Esophagus muscularis mucosa (tissue), 4 donors: ENCODE measurements at regions not wholly inside any gene's neighbourhood (a gene's known extent, or its start where the extent isn't known, plus 50 kb on each side); places are given as distances from the start of the nearest gene placed in this dataset.

Experiments used
- DNase-seq: peaks from one replicate; pipeline ENCODE4 v3.0.0-alpha.2; 2017; ENCODE audit errors: extremely low spot score
- H3K27ac ChIP-seq, 4 donors: fragments of 200-600 bp; sonication (generic); replicated peaks in 1 of 4; 1 replicate in 3 of 4; 2 replicates in 1 of 4; pipeline ENCODE4 v1.5.1; 2016 to 2019; ENCODE audit warnings: mild to moderate bottlenecking in 1 of 4
- H3K27me3 ChIP-seq, 4 donors: fragments of 200-600 bp; sonication (generic); one replicate each; pipeline versions ENCODE4 v1.5.1 to v1.6.0; 2016 to 2019
- H3K36me3 ChIP-seq, 4 donors: fragments of 200-600 bp; sonication (generic); one replicate each; pipeline ENCODE4 v1.5.1; 2016 to 2019
- H3K4me1 ChIP-seq, 4 donors: fragments of 200-600 bp; sonication (generic); one replicate each; pipeline ENCODE4 v1.5.1; 2016 to 2019
- H3K4me3 ChIP-seq, 4 donors: fragments of 200-600 bp; sonication (generic); 1 replicate in 2 of 4; 2 replicates in 2 of 4; pipeline ENCODE4 v1.5.1; 2016 to 2019; ENCODE audit warnings: mild to moderate bottlenecking in 4 of 4, moderate library complexity in 1 of 4
- H3K9me3 ChIP-seq, 4 donors: fragments of 200-600 bp; sonication (generic); 1 replicate in 3 of 4; 2 replicates in 1 of 4; pipeline ENCODE4 v1.5.1; 2016 to 2019
- CTCF ChIP-seq, 3 experiments: fragments of 200-600 bp in 2 of 3; fragments of 450-650 bp in 1 of 3; sonication (generic) in 2 of 3; IDR thresholded peaks; one replicate each; pipeline ENCODE4 v1.5.1; 2017 to 2019; ENCODE audit warnings: antibody characterized with exemption in 3 of 3, mild to moderate bottlenecking in 2 of 3, moderate library complexity in 1 of 3
- EP300 ChIP-seq: sonication (generic); formaldehyde crosslinking; IDR thresholded peaks from one replicate; pipeline ENCODE4 v1.6.1; 2017; ENCODE audit warnings: antibody characterized with exemption
- POLR2A ChIP-seq: fragments of 450-650 bp; IDR thresholded peaks from one replicate; pipeline ENCODE4 v1.6.1; 2017; ENCODE audit warnings: antibody characterized with exemption, moderate library complexity, mild to moderate bottlenecking, low read depth
- POLR2AphosphoS5 ChIP-seq, 2 donors: sonication (generic); formaldehyde crosslinking; IDR thresholded peaks; one replicate each; pipeline ENCODE4 v1.6.1; 2017; ENCODE audit warnings: antibody characterized with exemption in 2 of 2
- WGBS: methylation state at CpG from one replicate; pipeline ENCODE4 v1.1.5; 2018; 5-methylcytosine and 5-hydroxymethylcytosine counted together
- intact Hi-C: fragments of 100-400 bp; cut with DNase I; formaldehyde crosslinking; loops from one replicate; pipeline ENCODE4 v1.15.1; 2023

- no peak for TF ChIP-seq POLR2A
- no peak for TF ChIP-seq EP300
- TF ChIP-seq CTCF (IDR thresholded peaks at IDR 0.05): no peak
- no peak for TF ChIP-seq POLR2AphosphoS5 (IDR thresholded peaks at IDR 0.05)
- Histone ChIP-seq H3K4me1 (peaks cover 0 to 10% (median 3%) of the 10 kb centered on the region in 4 donors), H3K27ac (no peak overlapping the region), H3K27me3 (peaks cover 0 to 4% (median 0%) of the 10 kb centered on the region in 4 donors), H3K9me3 (no peaks in the 10 kb centered on the region), H3K4me3 (no peak overlapping the region), H3K36me3 (no peaks in the 10 kb centered on the region)
- intact Hi-C loops: no loop called here
- DNase-seq: no peak
- 97% methylated on average over 17 of the region's 28 CpGs for WGBS
Measured at GRCh38 chr2:239559417-239560261, 158.8 kb upstream of the HDAC4 start.

GRCh38 chr2:239558661-239559060, 157.8 kb upstream of the HDAC4 start:
- intact Hi-C loops: no loop called here
- no peak for DNase-seq
- 85% methylated on average over 5 of the region's 12 CpGs for WGBS

GRCh38 chr2:239557516-239557915, 156.7 kb upstream of the HDAC4 start:
- TF ChIP-seq POLR2A (no peak), CTCF (IDR thresholded peaks at IDR 0.05) (no peak), POLR2AphosphoS5 (IDR thresholded peaks at IDR 0.05) (no peak), EP300 (no peak)
- intact Hi-C loops: no loop called here
- 88% methylated on average over 5 of the region's 5 CpGs for WGBS
- Histone ChIP-seq H3K9me3 (no peaks in the 10 kb centered on the region), H3K27ac (no peak overlapping the region), H3K4me3 (no peak overlapping the region), H3K4me1 (peaks cover 0 to 10% (median 3%) of the 10 kb centered on the region in 4 donors), H3K36me3 (no peaks in the 10 kb centered on the region), H3K27me3 (peaks cover 0 to 4% (median 0%) of the 10 kb centered on the region in 4 donors)
- no peak for DNase-seq

More at GRCh38 chr2:239558661-239559060, 157.8 kb upstream of the HDAC4 start:
- Histone ChIP-seq H3K9me3 (no peaks in the 10 kb centered on the region), H3K36me3 (no peaks in the 10 kb centered on the region), H3K27me3 (peaks cover 0 to 4% (median 0%) of the 10 kb centered on the region in 4 donors), H3K4me1 (peaks cover 0 to 10% (median 3%) of the 10 kb centered on the region in 4 donors), H3K27ac (no peak overlapping the region), H3K4me3 (no peak overlapping the region)
- TF ChIP-seq CTCF (IDR thresholded peaks at IDR 0.05) (no peak), POLR2AphosphoS5 (IDR thresholded peaks at IDR 0.05) (no peak), POLR2A (no peak), EP300 (no peak)

- Histone ChIP-seq H3K4me1 (no peaks in the 10 kb centered on the region), H3K9me3 (no peaks in the 10 kb centered on the region), H3K36me3 (no peaks in the 10 kb centered on the region), H3K27ac (no peak overlapping the region), H3K4me3 (no peak overlapping the region), H3K27me3 (peaks cover 0 to 4% (median 0%) of the 10 kb centered on the region in 4 donors)
- intact Hi-C loops: no loop called here
- no peak for DNase-seq
- 81% methylated on average over 6 of the region's 6 CpGs for WGBS
- TF ChIP-seq POLR2AphosphoS5 (IDR thresholded peaks at IDR 0.05): no peak
- no peak for TF ChIP-seq EP300
- TF ChIP-seq POLR2A: no peak
- TF ChIP-seq CTCF (IDR thresholded peaks at IDR 0.05): no peak
Measured at GRCh38 chr2:239555571-239555905, 154.7 kb upstream of the HDAC4 start.
